Adrenal gland (tissue), 9 donors: ENCODE measurements at regions not wholly inside any gene's neighbourhood (a gene's known extent, or its start where the extent isn't known, plus 50 kb on each side); places are given as distances from the start of the nearest gene placed in this dataset.
"Not testable (repeated sequence)": the region's sequence is repeated elsewhere in the genome, so short reads cannot be mapped to it uniquely, and the experiment has no call there.

Experiments
- DNase-seq, 7 donors: peaks; one replicate each; pipeline ENCODE4 v3.0.0-alpha.2; 2019 to 2020
- H3K27ac ChIP-seq, 5 donors: fragments of 200-600 bp; sonication (generic) in 4 of 5; 1 replicate in 3 of 5; 2 replicates in 2 of 5; pipeline versions ENCODE4 v1.5.1 to v1.8.0; 2016 to 2020; ENCODE audit warnings: mild to moderate bottlenecking in 1 of 5
- H3K27me3 ChIP-seq: fragments of 200-600 bp; 2 replicates; pipeline ENCODE4 v1.8.0; 2021
- H3K36me3 ChIP-seq, 2 donors: fragments of 200-600 bp; replicated peaks in 1 of 2; 1 replicate in 1 of 2; 2 replicates in 1 of 2; pipeline versions ENCODE4 v1.5.1 to v1.8.0; 2018 to 2022
- H3K4me1 ChIP-seq, 2 donors: fragments of 200-600 bp; replicated peaks in 1 of 2; 1 replicate in 1 of 2; 2 replicates in 1 of 2; pipeline versions ENCODE4 v1.5.1 to v1.8.0; 2018 to 2021
- H3K4me3 ChIP-seq, 4 donors: fragments of 200-600 bp; sonication (generic) in 3 of 4; one replicate each; pipeline ENCODE4 v1.5.1; 2016 to 2018
- H3K9me3 ChIP-seq, 3 donors: fragments of 200-600 bp; sonication (generic) in 1 of 3; replicated peaks in 1 of 3; 1 replicate in 2 of 3; 2 replicates in 1 of 3; pipeline versions ENCODE4 v1.5.1 to v1.8.0; 2016 to 2021
- CTCF ChIP-seq, 6 experiments: fragments of 450-650 bp in 4 of 6; fragments of 200-600 bp in 2 of 6; sonication (generic) in 1 of 6; IDR thresholded peaks; 1 replicate in 5 of 6; 2 replicates in 1 of 6; pipeline versions ENCODE4 v1.5.1 to v1.8.0; 2016 to 2021; ENCODE audit warnings: antibody characterized with exemption in 6 of 6, mild to moderate bottlenecking in 2 of 6, moderate library complexity in 1 of 6
- POLR2A ChIP-seq, 2 donors: fragments of 450-650 bp; IDR thresholded peaks; one replicate each; pipeline ENCODE4 v1.6.1; 2017; ENCODE audit warnings: antibody characterized with exemption in 2 of 2, mild to moderate bottlenecking in 2 of 2, moderate library complexity in 1 of 2
- WGBS, 4 donors: extraction: QIAGEN DNeasy Blood & Tissue Kit in 2 of 4; methylation state at CpG; one replicate each; pipeline versions ENCODE4 v1.1.5 to v1.1.7; 2013 to 2017; 5-methylcytosine and 5-hydroxymethylcytosine counted together
- intact Hi-C, 2 donors: fragments of 100-400 bp; cut with DNase I; formaldehyde crosslinking; loops; one replicate each; pipeline versions ENCODE4 v1.14.1 to v1.15.0; 2022 to 2023
- donor health status: healthy with polysubstance abuse.
- donor health status: Bipolar disorder and iron deficiency.
- donor health status: DM: yes; HTN: yes; CAD: no.
- donor health status: DM: no; HTN: no; CAD: no.
- donor health status: DM: no; HTN: no; CAD: no.

GRCh38 chrX:94854251-94854650 is 1180.2 kb downstream of the FAM133A start:
- Histone ChIP-seq H3K27me3 (no peaks in the 10 kb centered on the region), H3K9me3 (no peaks in the 10 kb centered on the region), H3K36me3 (no peaks in the 10 kb centered on the region), H3K4me1 (no peaks in the 10 kb centered on the region), H3K4me3 (no peak overlapping the region), H3K27ac (no peak overlapping the region)
- intact Hi-C loops: no loop called here
- 44 to 88% (median 61%) methylated on average over 1 of the region's 1 CpG for whole genome bisulfite sequencing, 4 donors
- TF ChIP-seq POLR2A (IDR thresholded peaks at IDR 0.05) (no peak), CTCF (IDR thresholded peaks at IDR 0.05) (no peak)
- DNase-seq: no peak

- H3K9me3 ChIP-seq, H3K36me3 ChIP-seq, H3K27me3 ChIP-seq, H3K4me1 ChIP-seq, DNase-seq, intact Hi-C loops, H3K4me3 ChIP-seq, H3K27ac ChIP-seq: not testable (repeated sequence)
- 58 to 89% (median 74%) methylated on average over 15 to 19 of the region's 19 CpGs; no CpG with 5 or more reads in 1 of the 4 donors for WGBS, 4 donors
Measured at GRCh38 chrX:94862470-94862869, 1188.5 kb downstream of the FAM133A start.

- H3K27ac ChIP-seq: no peak overlapping the region
- no peaks in the 10 kb centered on the region for H3K27me3 ChIP-seq
- intact Hi-C loops: no loop called here
- H3K4me3 ChIP-seq: no peak overlapping the region
- TF ChIP-seq CTCF (IDR thresholded peaks at IDR 0.05) (no peak), POLR2A (IDR thresholded peaks at IDR 0.05) (no peak)
- DNase-seq: no peak
- H3K9me3 ChIP-seq: no peaks in the 10 kb centered on the region
- H3K4me1 ChIP-seq: no peaks in the 10 kb centered on the region
- 69 to 80% (median 78%) methylated on average over 3 to 9 of the region's 9 CpGs for WGBS, 4 donors
- no peaks in the 10 kb centered on the region for H3K36me3 ChIP-seq
Measured at GRCh38 chrX:94871640-94872039, 1197.6 kb downstream of the FAM133A start.

GRCh38 chrX:94901849-94902248 is 1227.8 kb downstream of the FAM133A start:
- Histone ChIP-seq H3K36me3 (no peaks in the 10 kb centered on the region), H3K4me3 (no peak overlapping the region), H3K27ac (no peak overlapping the region), H3K27me3 (peaks cover 5% of the 10 kb centered on the region), H3K4me1 (no peaks in the 10 kb centered on the region), H3K9me3 (no peaks in the 10 kb centered on the region)
- WGBS, 4 donors: 63 to 79% (median 76%) methylated on average over 1 to 4 of the region's 4 CpGs; no CpG with 5 or more reads in 1 of the 4 donors
- no peak for TF ChIP-seq POLR2A (IDR thresholded peaks at IDR 0.05)
- no peak for TF ChIP-seq CTCF (IDR thresholded peaks at IDR 0.05)
- intact Hi-C loops: no loop called here
- DNase-seq: no peak

- Histone ChIP-seq H3K9me3 (no peaks in the 10 kb centered on the region), H3K36me3 (no peaks in the 10 kb centered on the region), H3K27ac (no peak overlapping the region), H3K4me1 (no peaks in the 10 kb centered on the region), H3K27me3 (peaks cover 9% of the 10 kb centered on the region), H3K4me3 (no peak overlapping the region)
- DNase-seq: no peak
- TF ChIP-seq POLR2A (IDR thresholded peaks at IDR 0.05) (no peak), CTCF (IDR thresholded peaks at IDR 0.05) (no peak)
- intact Hi-C loops: no loop called here
- WGBS, 4 donors: 58 to 72% (median 71%) methylated on average over 5 to 7 of the region's 7 CpGs; no CpG with 5 or more reads in 1 of the 4 donors
Measured at GRCh38 chrX:94908171-94908570, 1234.2 kb downstream of the FAM133A start.
